ENCODE measurements at regions not wholly inside any gene's neighbourhood (a gene's known extent, or its start where the extent isn't known, plus 50 kb on each side); places are given as distances from the start of the nearest gene placed in this dataset.

DNA sequence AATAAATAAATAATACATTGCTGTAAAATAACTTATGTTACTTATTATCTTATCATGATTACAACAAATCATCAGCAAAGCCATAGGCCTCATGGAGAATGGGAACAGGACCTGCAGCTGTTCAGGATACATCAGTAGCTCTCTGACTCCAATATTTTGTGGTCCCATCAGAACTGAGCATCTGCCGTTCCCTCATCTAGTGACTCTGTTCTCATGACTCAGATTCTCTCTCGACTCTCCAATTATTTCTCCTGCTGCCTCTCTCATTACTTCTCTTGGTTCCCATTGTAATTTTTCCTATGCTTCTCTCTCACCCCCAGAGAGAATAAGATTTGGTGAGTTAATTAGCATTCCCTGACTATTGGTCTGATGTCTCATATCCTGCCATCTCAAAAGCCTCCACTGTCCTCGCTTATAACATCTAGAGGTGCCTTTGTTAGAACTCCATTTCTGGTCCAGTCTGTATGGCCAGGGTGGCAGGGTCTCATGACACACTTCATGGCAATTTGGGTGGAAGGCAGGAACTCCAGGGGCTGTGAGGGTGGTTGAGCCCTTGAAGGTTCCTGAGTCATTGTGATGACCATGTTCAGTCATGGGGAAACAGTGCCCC lies 78.0 kb upstream of the TANC1 start:
- no peak for DNase-seq (ENCODE audit: low read depth in 1 of 2, low spot score in 2 of 2)
- Histone ChIP-seq H3K79me2 (ENCODE audit: control insufficient read depth in 1 of 2, insufficient read depth in 2 of 2, low read length in 2 of 2) (no peaks in the 10 kb centered on the region), H3K36me3 (ENCODE audit: control insufficient read depth in 2 of 4, insufficient read depth in 4 of 4, low read length in 3 of 4) (no peaks in the 10 kb centered on the region), H2AFZ (ENCODE audit: low read length) (no peak overlapping the region), H3K18ac (ENCODE audit: extremely low read depth, low read length) (no peak overlapping the region), H3K23me2 (ENCODE audit: low read depth, low read length) (no peaks in the 10 kb centered on the region), H2BK20ac (ENCODE audit: low read length) (no peak overlapping the region), H3K4me2 (ENCODE audit: insufficient read depth in 1 of 2, low read depth in 2 of 2, low read length in 2 of 2) (no peak overlapping the region), H2BK12ac (ENCODE audit: low read depth, low read length) (no peak overlapping the region), H3K9me3 (ENCODE audit: insufficient read depth in 2 of 2, low read depth in 1 of 2, low read length in 1 of 2) (no peaks in the 10 kb centered on the region), H3K14ac (ENCODE audit: insufficient read length) (no peak overlapping the region), H2BK15ac (ENCODE audit: low read length) (no peak overlapping the region), H4K5ac (ENCODE audit: insufficient read length, low read depth, low read length) (no peak overlapping the region), H3K27me3 (replicated peaks in 1 of 4; ENCODE audit: control insufficient read depth in 3 of 4, extremely low read depth in 1 of 4, insufficient read depth in 3 of 4, low read length in 3 of 4) (no peaks in the 10 kb centered on the region), H3K4ac (replicated peaks; ENCODE audit: insufficient read length, low read depth, low read length) (no peak overlapping the region), H3K4me3 (ENCODE audit: extremely low read depth in 1 of 4, insufficient read depth in 2 of 4, low read depth in 3 of 4, low read length in 4 of 4) (no peak overlapping the region), H3K27ac (ENCODE audit: low read depth, low read length) (no peak overlapping the region), H3K23ac (ENCODE audit: insufficient read length) (no peak overlapping the region), H4K91ac (replicated peaks; ENCODE audit: insufficient read length, low read length) (no peak overlapping the region), H3K9ac (replicated peaks in 1 of 4; ENCODE audit: extremely low read depth in 1 of 4, low read depth in 3 of 4, low read length in 3 of 4) (no peak overlapping the region), H2BK5ac (ENCODE audit: low read depth, low read length) (no peak overlapping the region), H3K56ac (replicated peaks; ENCODE audit: insufficient read length, low read depth, low read length) (no peak overlapping the region), H3K79me1 (ENCODE audit: low read depth, low read length) (no peaks in the 10 kb centered on the region), H3K4me1 (replicated peaks in 1 of 4; ENCODE audit: control insufficient read depth in 3 of 4, insufficient read depth in 4 of 4, low read length in 3 of 4) (no peaks in the 10 kb centered on the region), H2AK5ac (ENCODE audit: low read depth, low read length) (no peak overlapping the region), H4K20me1 (replicated peaks in 1 of 2; ENCODE audit: control insufficient read depth in 1 of 2, insufficient read depth in 2 of 2, low read length in 2 of 2) (no peaks in the 10 kb centered on the region), H4K8ac (ENCODE audit: extremely low read depth, insufficient read depth, low read length) (no peak overlapping the region), H2BK120ac (replicated peaks; ENCODE audit: low read depth, low read length) (no peak overlapping the region)
- TF ChIP-seq TCF12 (IDR thresholded peaks at IDR 0.05; ENCODE audit: low read depth, low read length) (no peak), RXRA (IDR thresholded peaks at IDR 0.05; ENCODE audit: insufficient read depth, low read depth, low read length) (no peak), CEBPB (IDR thresholded peaks at IDR 0.05; ENCODE audit: low read depth, low read length) (no peak), SP1 (IDR thresholded peaks at IDR 0.05; ENCODE audit: low read depth, low read length) (no peak), ZNF274 (IDR thresholded peaks at IDR 0.05; ENCODE audit: borderline replicate concordance, extremely low read depth, low read length) (no peak), KDM5A (IDR thresholded peaks at IDR 0.05; ENCODE audit: low read length) (no peak), HDAC2 (IDR thresholded peaks at IDR 0.05; ENCODE audit: borderline replicate concordance in 1 of 2, low read depth in 2 of 2, low read length in 2 of 2) (no peak), RFX5 (IDR thresholded peaks at IDR 0.05; ENCODE audit: borderline replicate concordance, low read depth, low read length) (no peak), KDM4A (IDR thresholded peaks at IDR 0.05; ENCODE audit: low read depth, low read length, severe bottlenecking) (no peak), GABPA (IDR thresholded peaks at IDR 0.05; ENCODE audit: borderline replicate concordance, insufficient read depth, low read length) (no peak), GTF2F1 (IDR thresholded peaks at IDR 0.05; ENCODE audit: borderline replicate concordance, low read depth, low read length) (no peak)
- TF ChIP-seq, protein P1, sequence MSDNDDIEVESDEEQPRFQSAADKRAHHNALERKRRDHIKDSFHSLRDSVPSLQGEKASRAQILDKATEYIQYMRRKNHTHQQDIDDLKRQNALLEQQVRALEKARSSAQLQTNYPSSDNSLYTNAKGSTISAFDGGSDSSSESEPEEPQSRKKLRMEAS (IDR thresholded peaks at IDR 0.05) = no peak
- WGBS, 2 experiments (ENCODE audit: extremely low coverage in 1 of 2, insufficient coverage in 1 of 2, insufficient read length in 1 of 2, insufficient replicate concordance in 2 of 2, low coverage in 1 of 2, low lambda C conversion rate in 2 of 2, missing lambda C conversion rate in 1 of 2) = 88% methylated on average over 3 of the region's 3 CpGs; no CpG with 5 or more reads in 1 of the 2 experiments
- POLR2A ChIA-PET (ENCODE audit: partially characterized antibody) = no interaction called here
- CTCF ChIA-PET (ENCODE audit: partially characterized antibody) = no interaction called here
- FAIRE-seq = no peak
